AG10803 (cell line): ENCODE measurements at regions not wholly inside any gene's neighbourhood (a gene's known extent, or its start where the extent isn't known, plus 50 kb on each side); places are given as distances from the start of the nearest gene placed in this dataset.

Experiments used
- DNase-seq: peaks from one replicate; pipeline ENCODE4 v3.0.0; 2010; ENCODE audit warnings: low read depth
- H3K4me3 ChIP-seq: 2 replicates; pipeline ENCODE4 v1.5.1; 2011; ENCODE audit warnings: mild to moderate bottlenecking, low read length, control low read depth
- TF ChIP-seq, protein P1 (sequence below): conservative IDR thresholded peaks from 2 replicates; pipeline ENCODE4 v1.5.1; 2011; ENCODE audit warnings: mild to moderate bottlenecking, low read length, control low read depth, inconsistent platforms

DNA sequence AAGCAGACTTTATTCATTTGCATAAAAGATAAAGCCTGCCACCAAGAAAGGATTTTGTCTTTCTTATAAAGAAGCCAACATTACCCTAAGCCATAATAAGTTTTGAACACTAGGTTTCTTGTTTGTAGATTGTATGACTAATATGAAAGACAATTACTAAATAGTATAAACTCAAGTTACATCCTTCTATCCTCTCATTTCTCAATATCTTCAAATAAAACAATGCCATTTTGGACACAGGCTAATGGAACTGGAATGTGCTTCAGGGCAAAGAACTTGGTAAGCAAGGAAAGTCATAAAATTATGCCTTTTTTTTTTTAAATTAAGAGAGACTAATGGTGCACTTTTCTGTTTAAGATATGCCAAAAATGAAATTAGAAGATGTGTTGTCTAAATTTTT, 137.7 kb downstream of the DKK1 start:
- TF ChIP-seq, protein P1, sequence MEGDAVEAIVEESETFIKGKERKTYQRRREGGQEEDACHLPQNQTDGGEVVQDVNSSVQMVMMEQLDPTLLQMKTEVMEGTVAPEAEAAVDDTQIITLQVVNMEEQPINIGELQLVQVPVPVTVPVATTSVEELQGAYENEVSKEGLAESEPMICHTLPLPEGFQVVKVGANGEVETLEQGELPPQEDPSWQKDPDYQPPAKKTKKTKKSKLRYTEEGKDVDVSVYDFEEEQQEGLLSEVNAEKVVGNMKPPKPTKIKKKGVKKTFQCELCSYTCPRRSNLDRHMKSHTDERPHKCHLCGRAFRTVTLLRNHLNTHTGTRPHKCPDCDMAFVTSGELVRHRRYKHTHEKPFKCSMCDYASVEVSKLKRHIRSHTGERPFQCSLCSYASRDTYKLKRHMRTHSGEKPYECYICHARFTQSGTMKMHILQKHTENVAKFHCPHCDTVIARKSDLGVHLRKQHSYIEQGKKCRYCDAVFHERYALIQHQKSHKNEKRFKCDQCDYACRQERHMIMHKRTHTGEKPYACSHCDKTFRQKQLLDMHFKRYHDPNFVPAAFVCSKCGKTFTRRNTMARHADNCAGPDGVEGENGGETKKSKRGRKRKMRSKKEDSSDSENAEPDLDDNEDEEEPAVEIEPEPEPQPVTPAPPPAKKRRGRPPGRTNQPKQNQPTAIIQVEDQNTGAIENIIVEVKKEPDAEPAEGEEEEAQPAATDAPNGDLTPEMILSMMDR = peak; percentile 15; the same call in 1 of the 2 replicates
- H3K4me3 ChIP-seq = no peak overlapping the region
- DNase-seq = peak; percentile 90

DNA sequence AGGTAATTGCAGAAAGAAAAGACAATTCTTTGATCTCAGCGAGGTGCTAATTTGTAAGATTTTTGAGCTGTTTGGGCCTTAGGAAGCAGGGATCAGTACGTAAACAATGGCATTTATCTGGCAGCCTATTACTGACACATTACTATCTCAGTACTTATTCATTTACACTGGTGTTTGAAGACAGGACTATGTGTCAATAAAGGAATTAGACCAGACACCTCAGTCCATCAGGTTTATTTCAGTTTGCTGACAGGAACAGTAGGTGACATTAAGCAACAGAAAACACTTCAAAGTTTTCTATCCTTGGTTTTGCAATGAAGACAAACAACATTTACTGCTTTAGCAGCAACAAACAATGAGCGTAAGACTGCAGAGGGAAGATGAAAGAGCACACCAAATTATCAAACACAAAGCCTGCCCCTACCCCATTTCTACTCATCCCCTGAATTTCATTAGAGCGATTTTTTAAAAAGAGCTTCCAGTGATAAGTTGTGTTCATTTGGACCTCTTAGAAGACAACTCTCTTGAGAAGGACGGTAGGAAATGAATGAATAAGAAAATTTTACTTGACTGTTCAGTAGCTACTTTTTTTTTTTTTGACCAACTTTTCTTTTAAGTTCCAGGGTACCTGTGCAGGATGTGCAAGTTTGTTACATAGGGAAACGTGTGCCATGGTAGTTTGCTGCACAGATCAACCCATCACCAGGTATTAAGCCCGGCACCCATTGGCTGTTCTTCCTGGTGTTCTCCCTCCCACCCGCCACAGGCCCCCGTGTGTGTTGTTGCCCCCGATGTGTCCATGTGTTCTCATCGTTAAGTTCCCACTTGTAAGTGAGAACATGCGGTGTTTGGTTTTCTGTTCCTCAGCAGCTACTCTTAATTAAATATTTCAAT, 138.8 kb downstream of the DKK1 start:
- no peak for DNase-seq
- no peak overlapping the region for H3K4me3 ChIP-seq

DNA sequence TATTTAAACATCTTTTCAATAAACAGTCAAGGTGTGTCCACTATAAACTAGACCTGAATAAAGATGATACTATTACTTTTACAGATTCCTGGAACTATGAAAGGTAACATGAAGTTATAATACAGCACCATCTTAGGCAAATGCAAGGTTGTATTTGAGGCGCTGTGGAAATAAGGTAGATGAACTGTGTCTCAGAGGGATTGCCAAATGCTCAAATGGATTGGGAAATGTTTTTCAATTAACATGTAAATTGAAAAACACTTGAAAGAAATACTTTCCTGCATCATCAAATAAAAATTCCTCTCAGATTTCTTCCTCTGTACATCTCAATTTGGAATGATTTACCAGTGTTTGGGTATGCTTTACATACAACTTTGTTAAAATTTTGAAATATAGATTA, 139.4 kb downstream of the DKK1 start:
- H3K4me3 ChIP-seq = no peak overlapping the region
- DNase-seq = no peak
- TF ChIP-seq, protein P1 = no peak

More for the DNA sequence above, 138.8 kb downstream of the DKK1 start:
- TF ChIP-seq, protein P1 = no peak

DNA sequence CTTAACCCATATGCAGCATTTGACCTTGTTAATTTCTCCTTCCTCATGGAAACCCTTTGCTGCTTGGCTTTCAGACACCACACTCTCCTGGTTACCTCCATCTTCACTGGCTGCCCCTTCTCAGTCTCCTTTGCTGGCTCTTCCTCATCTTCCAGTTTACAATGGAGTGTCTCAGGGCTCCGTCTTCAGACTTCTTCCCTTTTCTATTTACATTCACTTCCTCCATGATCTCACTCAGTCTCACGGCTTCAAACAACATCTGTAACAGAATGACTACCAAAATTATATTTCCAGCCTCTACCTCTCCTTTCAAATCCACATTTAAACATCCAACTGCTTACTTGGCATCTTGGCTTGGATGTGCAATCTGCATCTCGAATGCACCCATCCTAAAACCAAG, 140.4 kb downstream of the DKK1 start:
- H3K4me3 ChIP-seq = no peak overlapping the region
- TF ChIP-seq, protein P1 = no peak
- DNase-seq = no peak

DNA sequence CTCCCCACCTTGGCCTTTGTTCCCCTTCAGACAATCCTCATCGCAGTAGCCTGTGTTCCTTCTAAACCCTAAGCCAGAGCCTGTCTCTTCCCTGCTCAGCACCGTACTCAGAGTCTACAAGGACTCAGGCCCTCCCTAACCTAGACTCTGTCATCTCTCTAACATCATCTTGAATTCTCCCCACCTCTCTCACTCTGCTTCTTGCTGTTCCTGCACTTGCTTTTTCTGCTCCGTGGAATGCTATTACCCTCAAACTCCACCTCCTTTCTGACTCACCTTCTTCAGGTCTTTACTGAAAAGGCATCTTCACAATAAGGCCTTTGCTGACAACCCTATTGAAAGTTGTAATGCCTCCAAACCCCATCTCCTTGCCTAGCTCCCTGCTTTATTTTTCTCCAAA, 141.0 kb downstream of the DKK1 start:
- TF ChIP-seq, protein P1 = no peak
- DNase-seq = no peak
- no peak overlapping the region for H3K4me3 ChIP-seq

- TF ChIP-seq, protein P1 = no peak
- no peak overlapping the region for H3K4me3 ChIP-seq
- no peak for DNase-seq
Measured at GRCh38 chr10:52459097-52459496, 145.0 kb downstream of the DKK1 start.

DNA sequence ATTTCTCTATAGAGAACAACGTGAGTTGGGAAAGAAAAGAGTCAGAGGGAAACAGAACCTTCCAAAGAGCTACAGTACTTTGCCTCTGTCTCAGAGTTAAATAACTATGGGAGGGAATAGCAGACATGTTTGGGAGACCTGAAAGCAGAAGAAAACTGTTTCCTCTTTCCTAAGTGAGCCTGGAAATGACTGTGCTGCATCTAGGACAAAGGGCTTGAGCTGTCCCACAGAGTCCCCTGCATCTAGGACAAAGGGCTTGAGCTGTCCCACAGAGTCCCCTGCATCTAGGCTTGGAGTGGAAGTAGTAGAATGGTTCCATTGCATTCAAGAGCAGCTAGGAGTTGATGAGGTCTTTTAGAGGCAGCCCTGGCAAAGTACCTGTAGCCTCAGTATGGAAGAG, 149.7 kb downstream of the DKK1 start:
- TF ChIP-seq, protein P1 = no peak
- DNase-seq = no peak
- no peak overlapping the region for H3K4me3 ChIP-seq
